ENCODE measurements at regions not wholly inside any gene's neighbourhood (a gene's known extent, or its start where the extent isn't known, plus 50 kb on each side); places are given as distances from the start of the nearest gene placed in this dataset.

DNA sequence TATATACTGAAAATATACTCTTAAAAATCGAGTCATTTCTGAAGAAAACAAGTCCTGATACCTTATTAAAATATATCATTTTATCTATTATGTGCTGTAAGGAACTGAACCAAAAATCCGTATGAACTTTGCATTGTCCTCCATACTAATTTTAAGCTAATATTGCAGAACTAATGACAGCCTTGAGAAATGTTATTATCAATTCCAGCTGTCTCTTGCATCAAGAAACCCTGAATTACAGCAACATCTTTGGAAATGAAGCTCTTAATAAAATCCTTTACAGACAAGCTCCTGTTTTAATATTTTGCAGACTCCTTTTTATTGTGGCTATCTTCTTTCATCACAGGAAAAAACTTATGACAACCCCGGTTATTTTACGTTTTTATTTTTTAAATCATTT, 1335.3 kb downstream of the EFNB2 start:
- TF ChIP-seq POLR2A (IDR thresholded peaks at IDR 0.05) = no peak
- no peak for TF ChIP-seq CTCF (IDR thresholded peaks at IDR 0.05)

Measured in right lobe of liver (tissue), 4 donors.